GM12872 (cell line): ENCODE measurements at regions not wholly inside any gene's neighbourhood (a gene's known extent, or its start where the extent isn't known, plus 50 kb on each side); places are given as distances from the start of the nearest gene placed in this dataset.

Experiments used
- TF ChIP-seq, protein P1 (sequence below): IDR thresholded peaks from 3 replicates; pipeline ENCODE4 v1.5.1; 2011; ENCODE audit warnings: low read depth, mild to moderate bottlenecking, low read length, moderate library complexity; ENCODE audit not compliant: insufficient read depth

DNA sequence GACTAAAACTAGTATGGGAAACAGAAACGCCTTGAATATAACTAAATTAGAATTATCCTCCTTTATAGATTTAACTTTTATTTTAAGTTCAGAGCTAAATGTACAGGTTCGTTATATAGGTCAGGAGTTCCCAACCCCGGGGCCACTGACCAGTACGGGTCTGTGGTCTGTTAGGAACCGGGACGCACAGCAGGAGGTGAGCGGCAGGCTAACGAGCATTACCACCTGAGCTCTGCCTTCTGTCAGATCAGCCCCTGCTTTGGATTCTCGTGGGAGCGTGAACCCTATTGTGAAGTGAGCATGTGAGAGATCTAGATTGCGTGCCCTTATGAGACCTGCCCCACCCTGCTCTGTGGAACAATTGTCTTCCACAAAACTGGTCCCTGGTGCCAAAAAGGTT lies 51.0 kb downstream of the FAT4 start:
- TF ChIP-seq, protein P1, sequence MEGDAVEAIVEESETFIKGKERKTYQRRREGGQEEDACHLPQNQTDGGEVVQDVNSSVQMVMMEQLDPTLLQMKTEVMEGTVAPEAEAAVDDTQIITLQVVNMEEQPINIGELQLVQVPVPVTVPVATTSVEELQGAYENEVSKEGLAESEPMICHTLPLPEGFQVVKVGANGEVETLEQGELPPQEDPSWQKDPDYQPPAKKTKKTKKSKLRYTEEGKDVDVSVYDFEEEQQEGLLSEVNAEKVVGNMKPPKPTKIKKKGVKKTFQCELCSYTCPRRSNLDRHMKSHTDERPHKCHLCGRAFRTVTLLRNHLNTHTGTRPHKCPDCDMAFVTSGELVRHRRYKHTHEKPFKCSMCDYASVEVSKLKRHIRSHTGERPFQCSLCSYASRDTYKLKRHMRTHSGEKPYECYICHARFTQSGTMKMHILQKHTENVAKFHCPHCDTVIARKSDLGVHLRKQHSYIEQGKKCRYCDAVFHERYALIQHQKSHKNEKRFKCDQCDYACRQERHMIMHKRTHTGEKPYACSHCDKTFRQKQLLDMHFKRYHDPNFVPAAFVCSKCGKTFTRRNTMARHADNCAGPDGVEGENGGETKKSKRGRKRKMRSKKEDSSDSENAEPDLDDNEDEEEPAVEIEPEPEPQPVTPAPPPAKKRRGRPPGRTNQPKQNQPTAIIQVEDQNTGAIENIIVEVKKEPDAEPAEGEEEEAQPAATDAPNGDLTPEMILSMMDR: no peak

DNA sequence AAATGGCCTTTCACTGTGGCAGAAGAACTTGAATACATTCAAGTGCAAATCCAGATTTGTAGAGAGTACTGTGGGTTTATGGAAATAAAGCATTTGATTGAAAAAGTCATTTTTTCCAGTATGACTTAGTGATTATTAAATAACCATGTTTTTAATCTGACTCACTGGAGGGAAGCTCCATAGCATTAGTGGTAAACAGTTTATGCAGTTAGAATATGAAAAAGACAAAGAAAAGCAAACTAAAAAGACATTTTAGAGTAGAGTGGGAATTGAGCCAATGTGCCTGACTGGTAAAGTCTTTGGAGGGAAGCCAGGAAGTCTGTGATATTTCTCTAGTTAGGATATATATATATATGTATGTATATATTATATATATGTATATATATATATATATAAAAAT lies 53.4 kb downstream of the FAT4 start:
- TF ChIP-seq, protein P1: no peak

DNA sequence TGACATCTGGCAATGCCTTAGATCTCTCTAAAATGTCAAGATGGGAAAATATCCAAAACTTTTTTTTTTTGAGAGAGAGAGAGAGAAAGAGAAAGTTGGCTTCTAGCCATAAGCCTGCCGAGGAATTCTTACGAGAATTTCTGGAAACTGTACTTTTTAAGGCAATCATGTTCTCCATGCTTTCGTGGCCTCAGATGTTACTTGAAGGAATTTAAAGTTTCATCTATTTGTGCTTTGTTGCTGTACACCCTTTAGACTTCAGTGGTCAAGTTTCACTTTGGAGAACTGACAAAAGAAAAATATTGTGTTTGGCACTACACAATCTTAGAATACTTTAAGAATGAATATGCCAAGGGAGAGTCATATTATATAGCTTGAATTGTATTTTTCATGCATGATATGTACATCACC lies 53.9 kb downstream of the FAT4 start:
- TF ChIP-seq, protein P1: no peak

DNA sequence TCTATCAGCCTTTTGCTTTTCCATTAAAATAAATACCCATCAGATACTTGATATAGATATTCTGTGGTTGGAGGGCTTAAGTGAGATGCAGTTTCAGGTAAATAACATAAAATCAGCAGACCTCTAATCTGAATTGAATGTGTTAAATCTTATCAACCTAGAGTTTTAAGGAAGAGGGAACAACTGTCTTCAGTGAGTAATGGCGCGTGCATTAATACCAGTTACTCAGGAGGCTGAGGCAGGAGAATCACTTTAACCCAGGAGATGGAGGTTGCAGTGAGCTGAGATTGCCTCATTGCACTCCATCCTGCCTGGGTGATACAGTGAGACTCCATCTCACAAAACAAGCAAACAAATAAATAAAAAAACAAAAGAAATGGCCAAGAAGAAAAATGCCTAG lies 54.3 kb downstream of the FAT4 start:
- TF ChIP-seq, protein P1: no peak

DNA sequence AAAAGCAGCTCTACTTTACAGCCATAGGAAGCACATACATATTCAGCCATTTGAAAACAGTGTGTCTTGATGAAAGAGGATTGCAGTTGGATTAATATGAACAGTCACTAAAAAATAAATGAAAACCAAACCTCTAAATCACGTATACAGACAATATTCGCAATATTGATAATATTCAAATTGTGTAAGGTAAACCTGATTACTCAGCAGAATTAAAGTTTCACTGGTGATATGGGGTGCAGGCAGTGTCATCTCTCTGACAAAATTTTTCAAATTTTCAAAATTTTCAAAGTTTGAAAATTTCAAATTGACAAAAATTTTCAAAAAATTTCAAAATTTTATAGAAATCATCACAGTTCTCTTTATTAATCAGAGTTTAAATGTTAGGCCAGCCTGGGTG lies 55.7 kb downstream of the FAT4 start:
- TF ChIP-seq, protein P1: no peak

DNA sequence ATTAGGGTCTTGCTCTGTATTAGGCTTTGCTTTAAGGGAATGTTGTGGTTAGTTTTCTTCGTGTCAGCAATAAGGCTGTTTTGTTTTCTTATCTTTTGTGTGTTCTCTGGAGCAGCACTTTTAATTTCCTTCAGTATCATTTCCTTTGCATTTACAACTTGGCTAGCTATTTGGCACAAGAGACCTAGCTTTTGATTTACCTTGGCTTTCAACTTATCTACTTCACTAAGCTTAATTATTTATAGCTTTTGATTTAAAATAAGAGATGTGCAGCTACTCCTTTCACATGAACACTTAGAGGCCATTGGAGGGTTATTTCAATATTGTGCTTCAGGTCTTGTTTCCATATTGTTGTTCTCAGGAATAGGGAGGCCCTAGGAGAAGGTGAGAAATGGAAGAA lies 68.2 kb downstream of the FAT4 start:
- TF ChIP-seq, protein P1: no peak

DNA sequence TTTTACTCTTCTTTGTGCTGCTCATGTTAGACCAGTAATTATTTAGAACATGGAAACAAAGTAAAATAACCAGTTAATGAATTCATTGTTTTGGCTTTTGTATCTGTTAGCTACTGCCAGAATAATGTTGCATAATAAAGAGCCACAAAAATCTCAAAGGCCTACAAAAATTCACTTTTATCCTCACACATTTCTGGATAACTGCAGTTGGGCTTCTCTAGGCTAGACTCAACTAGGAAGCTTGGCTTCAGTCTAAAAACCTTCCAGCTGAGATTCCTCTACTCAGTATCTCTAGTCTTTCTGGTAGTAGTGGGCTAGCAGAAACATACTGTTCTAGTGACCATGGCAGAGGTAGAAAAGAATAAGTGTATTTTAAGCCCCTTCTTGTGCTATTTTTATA lies 73.0 kb downstream of the FAT4 start:
- TF ChIP-seq, protein P1: no peak

DNA sequence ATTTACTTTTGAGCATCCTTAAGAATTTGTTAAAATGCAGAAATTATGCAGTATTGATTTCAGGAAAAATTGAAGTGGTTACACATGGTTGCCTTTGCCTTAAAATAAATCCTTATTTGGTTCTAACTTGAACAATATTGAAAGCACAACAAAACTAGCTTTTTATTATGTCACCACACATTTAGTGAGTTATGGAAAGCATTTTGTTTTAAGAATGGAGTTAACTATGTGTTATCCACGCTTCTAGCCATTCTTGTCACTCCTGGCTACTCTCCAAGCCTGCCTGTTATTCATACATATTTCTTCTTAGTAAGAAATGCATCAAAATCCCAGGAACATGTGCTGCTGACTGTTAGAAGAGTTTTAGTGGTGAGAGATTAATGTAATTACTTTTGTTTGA lies 73.9 kb downstream of the FAT4 start:
- TF ChIP-seq, protein P1: no peak
